NT2/D1 (cell line): ENCODE measurements at regions not wholly inside any gene's neighbourhood (a gene's known extent, or its start where the extent isn't known, plus 50 kb on each side); places are given as distances from the start of the nearest gene placed in this dataset.

ENCODE experiments used
- DNase-seq: peaks from one replicate; pipeline ENCODE4 v3.0.0-alpha.2; 2011; ENCODE audit warnings: low read depth, low spot score
- H3K27me3 ChIP-seq: 2 replicates; pipeline ENCODE4 v1.6.0; 2011; ENCODE audit warnings: mild to moderate bottlenecking; ENCODE audit not compliant: insufficient read length, insufficient read depth
- H3K36me3 ChIP-seq: 2 replicates; pipeline ENCODE4 v1.6.1; 2011; ENCODE audit warnings: mild to moderate bottlenecking, low read length, mixed read lengths; ENCODE audit not compliant: insufficient read depth, insufficient read length
- H3K4me1 ChIP-seq: 2 replicates; pipeline ENCODE4 v1.5.1; 2011; ENCODE audit not compliant: insufficient read depth, insufficient read length
- H3K4me3 ChIP-seq: 2 replicates; pipeline ENCODE4 v1.5.1; 2011; ENCODE audit warnings: low read depth; ENCODE audit not compliant: insufficient read length
- H3K9ac ChIP-seq: 2 replicates; pipeline ENCODE4 v1.6.0; 2011; ENCODE audit warnings: low read depth; ENCODE audit not compliant: insufficient read length
- H3K9me3 ChIP-seq: 2 replicates; pipeline ENCODE4 v1.5.1; 2011; ENCODE audit warnings: mild to moderate bottlenecking, low read length; ENCODE audit not compliant: insufficient read depth
- SUZ12 ChIP-seq: IDR thresholded peaks from 2 replicates; pipeline ENCODE4 v1.6.1; 2011; ENCODE audit not compliant: insufficient read length, insufficient read depth; ENCODE audit errors: extremely low read depth
- YY1 ChIP-seq: IDR thresholded peaks from 2 replicates; pipeline ENCODE4 v1.6.1; 2011; ENCODE audit not compliant: insufficient read length, insufficient read depth
- ZNF274 ChIP-seq: IDR thresholded peaks from 2 replicates; pipeline ENCODE4 v1.6.1; 2011; ENCODE audit warnings: mild to moderate bottlenecking, low read depth, low read length

GRCh38 chr5:145574889-145575573 is 260.1 kb downstream of the PRELID2 start:
- no peaks in the 10 kb centered on the region for H3K27me3 ChIP-seq
- no peak overlapping the region for H3K9ac ChIP-seq
- no peaks in the 10 kb centered on the region for H3K4me1 ChIP-seq
- no peak for TF ChIP-seq ZNF274
- TF ChIP-seq YY1: no peak
- no peak for TF ChIP-seq SUZ12
- no peaks in the 10 kb centered on the region for H3K36me3 ChIP-seq
- DNase-seq: no peak
- no peaks in the 10 kb centered on the region for H3K9me3 ChIP-seq
- H3K4me3 ChIP-seq: no peak overlapping the region

GRCh38 chr5:145568581-145568980 is 266.6 kb downstream of the PRELID2 start:
- no peaks in the 10 kb centered on the region for H3K27me3 ChIP-seq
- no peak overlapping the region for H3K4me3 ChIP-seq
- H3K4me1 ChIP-seq: no peaks in the 10 kb centered on the region
- no peak overlapping the region for H3K9ac ChIP-seq
- H3K9me3 ChIP-seq: no peaks in the 10 kb centered on the region
- TF ChIP-seq YY1: no peak
- no peak for TF ChIP-seq ZNF274
- TF ChIP-seq SUZ12: no peak
- DNase-seq: no peak
- no peaks in the 10 kb centered on the region for H3K36me3 ChIP-seq

- H3K4me1 ChIP-seq: no peaks in the 10 kb centered on the region
- H3K9ac ChIP-seq: no peak overlapping the region
- no peaks in the 10 kb centered on the region for H3K36me3 ChIP-seq
- TF ChIP-seq ZNF274 (no peak), SUZ12 (no peak), YY1 (no peak)
- H3K27me3 ChIP-seq: no peaks in the 10 kb centered on the region
- no peak overlapping the region for H3K4me3 ChIP-seq
- no peaks in the 10 kb centered on the region for H3K9me3 ChIP-seq
- DNase-seq: no peak
Measured at GRCh38 chr5:145562931-145563330, 272.2 kb downstream of the PRELID2 start.

- DNase-seq: no peak
- Histone ChIP-seq H3K9ac (no peak overlapping the region), H3K27me3 (no peaks in the 10 kb centered on the region), H3K9me3 (no peaks in the 10 kb centered on the region), H3K36me3 (no peaks in the 10 kb centered on the region), H3K4me1 (no peaks in the 10 kb centered on the region), H3K4me3 (no peak overlapping the region)
- TF ChIP-seq SUZ12: no peak
- TF ChIP-seq YY1: no peak
- TF ChIP-seq ZNF274: no peak
Measured at GRCh38 chr5:145558288-145558687, 276.9 kb downstream of the PRELID2 start.

GRCh38 chr5:145557345-145557744 is 277.8 kb downstream of the PRELID2 start:
- H3K4me1 ChIP-seq: no peaks in the 10 kb centered on the region
- H3K4me3 ChIP-seq: no peak overlapping the region
- no peak overlapping the region for H3K9ac ChIP-seq
- no peaks in the 10 kb centered on the region for H3K36me3 ChIP-seq
- no peaks in the 10 kb centered on the region for H3K9me3 ChIP-seq
- H3K27me3 ChIP-seq: no peaks in the 10 kb centered on the region
- TF ChIP-seq YY1 (no peak), SUZ12 (no peak), ZNF274 (no peak)
- no peak for DNase-seq

- Histone ChIP-seq H3K36me3 (no peaks in the 10 kb centered on the region), H3K4me3 (no peak overlapping the region), H3K4me1 (no peaks in the 10 kb centered on the region), H3K27me3 (no peaks in the 10 kb centered on the region), H3K9me3 (no peaks in the 10 kb centered on the region), H3K9ac (no peak overlapping the region)
- no peak for DNase-seq
- TF ChIP-seq SUZ12 (no peak), YY1 (no peak), ZNF274 (no peak)
Measured at GRCh38 chr5:145554399-145554798, 280.7 kb downstream of the PRELID2 start.

GRCh38 chr5:145553177-145553576 is 282.0 kb downstream of the PRELID2 start:
- no peak for DNase-seq
- H3K4me1 ChIP-seq: no peaks in the 10 kb centered on the region
- no peak overlapping the region for H3K9ac ChIP-seq
- TF ChIP-seq SUZ12: no peak
- no peaks in the 10 kb centered on the region for H3K27me3 ChIP-seq
- no peak overlapping the region for H3K4me3 ChIP-seq
- H3K36me3 ChIP-seq: no peaks in the 10 kb centered on the region
- H3K9me3 ChIP-seq: no peaks in the 10 kb centered on the region

GRCh38 chr5:145551714-145552113 is 283.4 kb downstream of the PRELID2 start:
- Histone ChIP-seq H3K4me3 (no peak overlapping the region), H3K9ac (no peak overlapping the region), H3K27me3 (no peaks in the 10 kb centered on the region), H3K9me3 (no peaks in the 10 kb centered on the region), H3K4me1 (no peaks in the 10 kb centered on the region), H3K36me3 (no peaks in the 10 kb centered on the region)
- TF ChIP-seq ZNF274 (no peak), SUZ12 (no peak), YY1 (no peak)
- no peak for DNase-seq
